ENCODE measurements at regions not wholly inside any gene's neighbourhood (a gene's known extent, or its start where the extent isn't known, plus 50 kb on each side); places are given as distances from the start of the nearest gene placed in this dataset.

- TF ChIP-seq CTCF (IDR thresholded peaks at IDR 0.05) = no peak
- no peak for TF ChIP-seq POLR2A (IDR thresholded peaks at IDR 0.05)
These were observed 231.3 kb downstream of the BUD13 start for GRCh38 chr11:116541460-116541859.
